Sigmoid colon (tissue), 6 donors: ENCODE measurements at regions not wholly inside any gene's neighbourhood (a gene's known extent, or its start where the extent isn't known, plus 50 kb on each side); places are given as distances from the start of the nearest gene placed in this dataset.
"Not testable (repeated sequence)": the region's sequence is repeated elsewhere in the genome, so short reads cannot be mapped to it uniquely, and the experiment has no call there.

Source experiments
- DNase-seq: peaks from one replicate; pipeline ENCODE4 v3.0.0-alpha.2; 2019
- H3K27ac ChIP-seq, 4 donors: fragments of 200-600 bp; sonication (generic); one replicate each; pipeline ENCODE4 v1.5.1; 2016 to 2019; ENCODE audit warnings: mild to moderate bottlenecking in 1 of 4
- H3K27me3 ChIP-seq, 3 donors: fragments of 200-600 bp; sonication (generic); one replicate each; pipeline ENCODE4 v1.5.1; 2019; ENCODE audit warnings: mild to moderate bottlenecking in 1 of 3
- H3K36me3 ChIP-seq, 4 donors: fragments of 200-600 bp; sonication (generic); one replicate each; pipeline ENCODE4 v1.5.1; 2016 to 2019
- H3K4me1 ChIP-seq, 4 donors: fragments of 200-600 bp; sonication (generic); one replicate each; pipeline ENCODE4 v1.5.1; 2017 to 2019
- H3K4me3 ChIP-seq, 4 donors: fragments of 200-600 bp; sonication (generic); one replicate each; pipeline ENCODE4 v1.5.1; 2017 to 2019; ENCODE audit warnings: mild to moderate bottlenecking in 2 of 4, moderate library complexity in 1 of 4
- H3K9me3 ChIP-seq, 4 donors: fragments of 200-600 bp in 3 of 4; sonication (generic) in 3 of 4; one replicate each; pipeline versions ENCODE4 v1.5.1 to v1.6.1; 2013 to 2019
- EP300 ChIP-seq, 4 donors: sonication (generic); formaldehyde crosslinking; IDR thresholded peaks; one replicate each; pipeline ENCODE4 v1.6.1; 2017; ENCODE audit warnings: antibody characterized with exemption in 4 of 4
- POLR2A ChIP-seq, 2 donors: fragments of 450-650 bp; IDR thresholded peaks; one replicate each; pipeline ENCODE4 v1.6.1; 2016; ENCODE audit warnings: antibody characterized with exemption in 2 of 2, mild to moderate bottlenecking in 2 of 2, moderate library complexity in 2 of 2
- POLR2AphosphoS5 ChIP-seq, 4 donors: sonication (generic); formaldehyde crosslinking; IDR thresholded peaks; one replicate each; pipeline ENCODE4 v1.6.1; 2017; ENCODE audit warnings: antibody characterized with exemption in 4 of 4
- WGBS, 2 donors: extraction: QIAGEN DNeasy Blood & Tissue Kit; methylation state at CpG; one replicate each; pipeline ENCODE4 v1.1.7; 2013; 5-methylcytosine and 5-hydroxymethylcytosine counted together
- intact Hi-C: fragments of 100-400 bp; cut with DNase I; formaldehyde crosslinking; loops from one replicate; pipeline ENCODE4 v1.15.1; 2023
- TF ChIP-seq, protein P1 (sequence below), 4 experiments: fragments of 450-650 bp in 3 of 4; fragments of 200-600 bp in 1 of 4; IDR thresholded peaks; one replicate each; pipeline ENCODE4 v1.5.1; 2016 to 2019; ENCODE audit warnings: antibody characterized with exemption in 4 of 4, mild to moderate bottlenecking in 3 of 4, moderate library complexity in 2 of 4
- donor health status: healthy with polysubstance abuse.
- donor health status: healthy.

DNA sequence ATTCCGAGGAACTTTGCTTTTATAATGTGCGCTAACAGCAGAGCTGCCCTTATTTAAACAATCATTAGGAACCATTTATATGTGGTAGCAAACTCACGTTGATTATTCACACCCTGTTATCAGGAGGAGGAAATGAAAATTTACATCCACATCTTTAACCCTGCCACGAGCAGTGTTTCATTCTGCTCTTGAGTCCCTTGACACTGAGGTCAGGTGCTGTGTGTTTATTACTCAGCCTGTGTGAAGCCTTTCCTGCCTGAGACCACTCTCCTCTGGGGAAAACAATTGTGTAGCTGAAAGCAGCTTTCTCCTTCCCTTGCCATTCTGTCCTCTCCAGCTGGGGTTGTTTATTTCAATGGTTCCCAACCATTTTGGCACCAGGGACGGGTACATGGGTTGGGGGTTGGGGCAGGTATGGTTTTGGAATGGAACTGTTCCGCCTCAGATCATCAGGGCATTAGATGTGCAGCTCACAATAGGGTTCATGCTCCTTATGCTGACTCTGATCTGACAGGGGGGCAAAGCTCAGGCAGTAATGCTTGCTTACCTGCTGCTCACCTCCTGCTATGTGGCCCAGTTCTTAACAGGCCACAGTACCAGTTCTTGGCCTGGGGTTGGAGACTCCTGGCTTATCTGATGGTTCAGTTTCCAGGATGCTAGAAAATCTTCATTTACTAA, 651.1 kb downstream of the TDRD15 start:
- Histone ChIP-seq H3K9me3 (no peaks in the 10 kb centered on the region), H3K4me1 (peaks cover 0 to 8% (median 0%) of the 10 kb centered on the region in 4 donors), H3K36me3 (no peaks in the 10 kb centered on the region), H3K4me3 (no peak overlapping the region), H3K27me3 (no peaks in the 10 kb centered on the region), H3K27ac (no peak overlapping the region)
- no peak for DNase-seq
- TF ChIP-seq, protein P1, sequence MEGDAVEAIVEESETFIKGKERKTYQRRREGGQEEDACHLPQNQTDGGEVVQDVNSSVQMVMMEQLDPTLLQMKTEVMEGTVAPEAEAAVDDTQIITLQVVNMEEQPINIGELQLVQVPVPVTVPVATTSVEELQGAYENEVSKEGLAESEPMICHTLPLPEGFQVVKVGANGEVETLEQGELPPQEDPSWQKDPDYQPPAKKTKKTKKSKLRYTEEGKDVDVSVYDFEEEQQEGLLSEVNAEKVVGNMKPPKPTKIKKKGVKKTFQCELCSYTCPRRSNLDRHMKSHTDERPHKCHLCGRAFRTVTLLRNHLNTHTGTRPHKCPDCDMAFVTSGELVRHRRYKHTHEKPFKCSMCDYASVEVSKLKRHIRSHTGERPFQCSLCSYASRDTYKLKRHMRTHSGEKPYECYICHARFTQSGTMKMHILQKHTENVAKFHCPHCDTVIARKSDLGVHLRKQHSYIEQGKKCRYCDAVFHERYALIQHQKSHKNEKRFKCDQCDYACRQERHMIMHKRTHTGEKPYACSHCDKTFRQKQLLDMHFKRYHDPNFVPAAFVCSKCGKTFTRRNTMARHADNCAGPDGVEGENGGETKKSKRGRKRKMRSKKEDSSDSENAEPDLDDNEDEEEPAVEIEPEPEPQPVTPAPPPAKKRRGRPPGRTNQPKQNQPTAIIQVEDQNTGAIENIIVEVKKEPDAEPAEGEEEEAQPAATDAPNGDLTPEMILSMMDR (IDR thresholded peaks at IDR 0.05) = no peak
- TF ChIP-seq EP300 (IDR thresholded peaks at IDR 0.05) (no peak), POLR2AphosphoS5 (IDR thresholded peaks at IDR 0.05) (no peak), POLR2A (IDR thresholded peaks at IDR 0.05) (no peak)
- 42 to 49% methylated on average over 6 of the region's 6 CpGs for WGBS, 2 donors
- intact Hi-C loops = no loop called here

DNA sequence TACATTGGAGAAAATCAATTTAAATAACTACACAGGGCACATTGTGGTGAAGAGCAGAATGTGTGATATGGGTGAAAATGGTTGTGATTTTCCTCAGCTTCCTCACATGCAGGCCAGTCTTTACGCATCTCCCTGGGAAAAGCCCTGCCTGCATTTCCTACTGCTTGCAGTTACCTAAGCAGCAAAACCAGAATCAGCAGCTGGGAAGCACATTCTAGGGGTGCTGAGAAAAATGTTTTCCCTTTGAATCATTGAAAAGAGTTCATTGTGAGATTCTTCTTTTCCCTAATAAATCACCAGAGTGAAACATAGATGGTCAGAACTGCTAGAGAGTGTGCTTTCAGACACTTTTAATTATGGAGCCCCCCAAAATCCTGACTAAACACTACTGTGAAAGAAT, 656.0 kb downstream of the TDRD15 start:
- intact Hi-C loops = no loop called here
- Histone ChIP-seq H3K27ac (no peak overlapping the region), H3K4me1 (no peaks in the 10 kb centered on the region), H3K36me3 (no peaks in the 10 kb centered on the region), H3K9me3 (no peaks in the 10 kb centered on the region), H3K27me3 (no peaks in the 10 kb centered on the region), H3K4me3 (no peak overlapping the region)
- WGBS, 2 donors = 95 to 98% methylated on average over 1 of the region's 1 CpG
- TF ChIP-seq POLR2AphosphoS5 (IDR thresholded peaks at IDR 0.05) (no peak), EP300 (IDR thresholded peaks at IDR 0.05) (no peak), POLR2A (IDR thresholded peaks at IDR 0.05) (no peak)
- TF ChIP-seq, protein P1 (IDR thresholded peaks at IDR 0.05) = no peak
- no peak for DNase-seq

DNA sequence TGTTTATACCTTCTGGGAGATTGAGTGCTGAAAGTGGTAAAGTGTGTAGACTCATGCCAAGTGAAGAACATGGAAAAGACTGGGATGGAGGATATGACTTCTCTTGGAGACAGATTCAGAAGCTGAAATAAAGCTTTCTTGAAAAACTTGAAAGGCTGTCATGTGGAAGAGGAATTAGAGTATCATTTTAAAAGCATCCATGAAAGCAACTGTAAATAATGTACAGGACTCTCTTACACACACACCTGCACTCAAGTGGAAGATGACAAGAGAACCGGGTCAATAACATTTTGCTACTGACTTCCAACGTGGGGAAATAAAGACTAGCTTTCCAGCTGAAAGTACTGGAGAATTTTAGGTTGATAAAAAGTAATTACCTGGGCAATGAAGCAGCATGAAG, 658.2 kb downstream of the TDRD15 start:
- Histone ChIP-seq H3K27ac (no peak overlapping the region), H3K27me3 (no peaks in the 10 kb centered on the region), H3K36me3 (no peaks in the 10 kb centered on the region), H3K4me1 (no peaks in the 10 kb centered on the region), H3K9me3 (no peaks in the 10 kb centered on the region), H3K4me3 (no peak overlapping the region)
- 63 to 77% methylated on average over 2 of the region's 2 CpGs for WGBS, 2 donors
- TF ChIP-seq EP300 (IDR thresholded peaks at IDR 0.05) (no peak), POLR2AphosphoS5 (IDR thresholded peaks at IDR 0.05) (no peak)
- TF ChIP-seq, protein P1 (IDR thresholded peaks at IDR 0.05) = no peak
- intact Hi-C loops = no loop called here
- DNase-seq = no peak

DNA sequence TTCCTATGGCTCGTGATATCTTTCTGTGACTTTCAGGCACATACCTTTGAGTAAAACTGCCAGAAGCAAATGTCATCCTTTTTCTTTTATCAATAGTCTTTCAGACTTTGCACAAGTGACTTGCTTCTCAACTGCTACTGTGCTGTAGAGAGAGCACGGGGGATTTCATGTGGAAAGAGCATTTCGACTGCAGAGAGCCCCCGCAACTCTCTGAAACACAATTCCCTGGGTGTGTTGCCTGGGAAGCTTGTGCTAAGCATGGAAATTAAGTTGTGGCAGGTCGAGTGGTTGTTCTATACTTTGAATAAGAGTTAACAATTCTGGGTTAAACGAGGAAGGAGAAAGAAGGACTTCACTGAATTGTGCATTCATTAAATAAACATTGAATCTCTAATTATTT, 659.1 kb downstream of the TDRD15 start:
- no peaks in the 10 kb centered on the region for H3K4me1 ChIP-seq
- H3K9me3 ChIP-seq = no peaks in the 10 kb centered on the region
- no peak overlapping the region for H3K27ac ChIP-seq
- H3K36me3 ChIP-seq = no peaks in the 10 kb centered on the region
- intact Hi-C loops = no loop called here
- TF ChIP-seq EP300 (IDR thresholded peaks at IDR 0.05) (no peak), POLR2AphosphoS5 (IDR thresholded peaks at IDR 0.05) (no peak)
- H3K27me3 ChIP-seq = no peaks in the 10 kb centered on the region
- DNase-seq = no peak
- WGBS, 2 donors = 69 to 74% methylated on average over 6 of the region's 6 CpGs
- H3K4me3 ChIP-seq = no peak overlapping the region

DNA sequence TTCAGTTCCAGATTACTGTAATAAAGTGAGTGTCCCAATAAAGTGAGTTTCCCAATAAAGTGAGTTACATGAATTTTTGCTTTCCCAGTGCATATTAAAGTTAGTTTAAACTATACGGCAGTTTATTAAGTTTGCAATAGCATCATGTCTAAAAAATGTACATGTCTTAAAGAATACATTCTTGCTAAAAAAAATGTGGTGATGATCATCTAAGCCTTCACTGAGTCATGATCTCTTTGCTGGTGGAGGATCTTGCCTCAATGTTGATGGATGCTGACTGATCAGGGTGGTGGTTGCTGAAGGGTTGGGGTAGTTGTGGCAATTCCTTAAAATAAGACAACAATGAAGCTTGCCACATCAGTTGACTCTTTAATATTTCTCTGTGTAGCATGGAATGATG, 664.2 kb downstream of the TDRD15 start:
- no peaks in the 10 kb centered on the region for H3K36me3 ChIP-seq
- TF ChIP-seq EP300 (IDR thresholded peaks at IDR 0.05) (no peak), POLR2A (IDR thresholded peaks at IDR 0.05) (no peak), POLR2AphosphoS5 (IDR thresholded peaks at IDR 0.05) (no peak)
- TF ChIP-seq, protein P1 (IDR thresholded peaks at IDR 0.05) = no peak
- no peak overlapping the region for H3K27ac ChIP-seq
- DNase-seq = no peak
- intact Hi-C loops = no loop called here
- H3K27me3 ChIP-seq = no peaks in the 10 kb centered on the region
- no peaks in the 10 kb centered on the region for H3K4me1 ChIP-seq
- 81 to 89% methylated on average over 1 of the region's 1 CpG for WGBS, 2 donors
- no peak overlapping the region for H3K4me3 ChIP-seq
- no peaks in the 10 kb centered on the region for H3K9me3 ChIP-seq

DNA sequence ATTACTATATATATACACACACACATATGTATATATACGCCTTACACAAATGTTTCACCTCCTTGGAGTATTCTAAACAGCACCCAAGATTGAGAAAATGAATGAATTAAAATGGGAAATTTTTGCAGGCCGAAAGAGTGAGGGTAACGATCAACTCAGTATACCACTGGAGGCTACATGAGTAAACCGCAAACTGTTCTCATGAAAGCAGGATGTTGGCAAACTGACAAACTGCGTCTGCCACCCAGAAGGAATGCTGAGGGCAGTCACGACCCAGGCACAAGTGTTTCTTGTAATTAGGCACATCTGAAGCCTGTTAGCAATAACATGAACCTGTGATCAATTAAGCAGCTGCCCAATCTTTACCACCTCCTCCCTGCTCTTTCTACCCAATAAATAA, 666.5 kb downstream of the TDRD15 start:
- intact Hi-C loops = not testable (repeated sequence)

More for the DNA sequence above, 666.5 kb downstream of the TDRD15 start:
- not testable (repeated sequence) for H3K27ac ChIP-seq, H3K4me1 ChIP-seq, DNase-seq, H3K36me3 ChIP-seq, H3K4me3 ChIP-seq, H3K27me3 ChIP-seq, H3K9me3 ChIP-seq
- 64 to 66% methylated on average over 6 of the region's 6 CpGs for WGBS, 2 donors
